ENCODE measurements at regions not wholly inside any gene's neighbourhood (a gene's known extent, or its start where the extent isn't known, plus 50 kb on each side); places are given as distances from the start of the nearest gene placed in this dataset.

DNA sequence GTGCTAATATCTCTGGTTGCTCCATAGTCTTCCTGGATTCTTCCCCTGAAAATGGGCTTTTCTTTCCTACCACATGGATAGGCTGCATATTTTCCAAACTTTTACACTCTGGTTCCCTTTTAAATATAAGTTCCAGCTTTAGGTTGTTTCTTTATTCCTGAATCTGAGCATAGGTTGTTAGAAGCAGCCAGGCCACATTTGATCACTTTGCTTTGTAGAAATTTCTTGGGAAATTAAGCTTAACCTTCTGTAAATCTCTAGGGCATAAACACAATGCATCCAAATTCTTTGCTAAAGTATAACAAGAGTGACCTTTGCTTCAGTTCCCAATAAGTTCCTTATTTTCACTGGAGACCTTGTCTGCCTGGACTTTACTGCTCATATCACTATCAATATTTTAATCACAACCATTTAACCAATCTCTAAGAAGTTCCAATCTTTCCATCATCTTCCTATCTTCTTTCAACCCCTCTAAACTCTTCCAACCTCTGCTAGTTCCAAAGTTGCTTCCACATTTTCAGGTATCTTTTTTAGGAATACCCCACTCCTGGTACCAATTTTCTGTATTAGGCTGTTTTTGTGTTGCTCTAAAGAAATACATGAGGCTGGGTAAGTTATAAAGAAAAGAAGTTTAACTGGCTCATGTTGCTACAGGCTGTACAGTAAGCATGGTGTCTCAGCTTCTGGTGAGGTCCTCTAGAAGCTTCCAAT is 389.6 kb upstream of the HS6ST1 start:
- no peaks in the 10 kb centered on the region for H3K4me1 ChIP-seq (ENCODE audit: control insufficient read depth, insufficient read depth, low read length, poor library complexity, severe bottlenecking)
- no peak overlapping the region for H3K27ac ChIP-seq (ENCODE audit: insufficient read depth, low read length, poor library complexity, severe bottlenecking)
- peaks cover 0 to 37% (median 9%) of the 10 kb centered on the region in 7 donors for H3K9me3 Mint-ChIP-seq
- no peak overlapping the region for H3K4me3 Mint-ChIP-seq
- DNase-seq = no peak
- no peak for ATAC-seq (ENCODE audit: low read depth in 2 of 2)
- no peaks in the 10 kb centered on the region for H3K36me3 Mint-ChIP-seq
- H3K27ac Mint-ChIP-seq = no peak overlapping the region
- H3K36me3 ChIP-seq (ENCODE audit: control insufficient read depth, insufficient read depth, low read length) = no peaks in the 10 kb centered on the region
- no peaks in the 10 kb centered on the region for H3K4me1 Mint-ChIP-seq
- H3K27me3 Mint-ChIP-seq = no peaks in the 10 kb centered on the region
- peaks cover 4 to 18% of the 10 kb centered on the region in 2 experiments for H3K9me3 ChIP-seq (ENCODE audit: control insufficient read depth in 2 of 2, low read length in 2 of 2)
- no peak overlapping the region for H3K4me3 ChIP-seq (ENCODE audit: low read depth, low read length)
- H3K27me3 ChIP-seq (ENCODE audit: control insufficient read depth, insufficient read depth, low read length) = no peaks in the 10 kb centered on the region

DNA sequence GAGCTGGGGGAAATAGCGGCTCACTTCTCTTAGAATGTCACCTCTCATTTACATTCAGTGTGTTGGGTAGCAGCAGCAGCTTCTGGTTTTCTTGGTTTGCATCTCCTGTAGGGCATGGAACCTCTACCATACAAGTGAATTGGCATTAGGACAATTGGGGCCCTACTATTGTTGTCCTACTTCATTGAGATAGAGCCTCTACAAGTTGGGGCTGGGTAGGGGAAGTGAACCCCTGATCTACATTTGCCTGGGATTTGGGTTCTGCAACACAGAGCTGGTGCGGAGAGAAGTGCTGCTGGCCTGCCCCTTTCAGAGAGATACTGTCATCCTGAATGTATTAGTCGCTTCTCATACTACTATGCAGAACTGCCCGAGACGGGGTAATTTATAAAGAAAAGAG is 391.6 kb upstream of the HS6ST1 start:
- peaks cover 4 to 18% of the 10 kb centered on the region in 2 experiments for H3K9me3 ChIP-seq (ENCODE audit: control insufficient read depth in 2 of 2, low read length in 2 of 2)
- H3K4me1 Mint-ChIP-seq = no peaks in the 10 kb centered on the region
- no peaks in the 10 kb centered on the region for H3K27me3 ChIP-seq (ENCODE audit: control insufficient read depth, insufficient read depth, low read length)
- H3K36me3 Mint-ChIP-seq = no peaks in the 10 kb centered on the region
- H3K27ac ChIP-seq (ENCODE audit: insufficient read depth, low read length, poor library complexity, severe bottlenecking) = no peak overlapping the region
- no peak for ATAC-seq (ENCODE audit: low read depth in 2 of 2)
- H3K27me3 Mint-ChIP-seq = no peaks in the 10 kb centered on the region
- H3K4me1 ChIP-seq (ENCODE audit: control insufficient read depth, insufficient read depth, low read length, poor library complexity, severe bottlenecking) = no peaks in the 10 kb centered on the region
- no peak overlapping the region for H3K4me3 ChIP-seq (ENCODE audit: low read depth, low read length)
- H3K4me3 Mint-ChIP-seq = no peak overlapping the region
- H3K27ac Mint-ChIP-seq = no peak overlapping the region
- DNase-seq = no peak
- no peaks in the 10 kb centered on the region for H3K36me3 ChIP-seq (ENCODE audit: control insufficient read depth, insufficient read depth, low read length)
- H3K9me3 Mint-ChIP-seq = peaks cover 0 to 29% (median 8%) of the 10 kb centered on the region in 7 donors

DNA sequence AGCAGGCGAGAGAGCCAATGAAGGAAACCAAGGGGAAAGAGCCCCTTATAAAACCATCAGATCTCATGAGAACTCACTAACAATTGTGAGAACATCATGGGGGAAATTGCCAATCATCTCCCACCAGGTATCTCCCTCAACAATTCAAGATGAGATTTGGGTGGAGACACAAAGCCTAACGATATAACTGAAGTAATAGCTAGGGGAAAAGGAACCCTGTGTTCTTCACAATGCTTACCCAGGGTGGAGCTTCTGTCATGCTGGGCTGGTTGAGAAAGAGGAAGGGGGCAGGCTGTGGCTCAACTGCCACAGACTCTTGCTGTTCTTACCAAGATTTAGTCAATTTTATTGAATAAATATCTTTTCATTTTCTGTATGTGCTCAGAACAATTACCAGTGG is 392.1 kb upstream of the HS6ST1 start:
- no peak overlapping the region for H3K4me3 ChIP-seq (ENCODE audit: low read depth, low read length)
- Mint-ChIP-seq H3K9me3 (peaks cover 0 to 29% (median 8%) of the 10 kb centered on the region in 7 donors), H3K4me1 (no peaks in the 10 kb centered on the region), H3K27me3 (no peaks in the 10 kb centered on the region), H3K36me3 (no peaks in the 10 kb centered on the region), H3K27ac (no peak overlapping the region), H3K4me3 (no peak overlapping the region)
- H3K27me3 ChIP-seq (ENCODE audit: control insufficient read depth, insufficient read depth, low read length) = no peaks in the 10 kb centered on the region
- no peak overlapping the region for H3K27ac ChIP-seq (ENCODE audit: insufficient read depth, low read length, poor library complexity, severe bottlenecking)
- H3K9me3 ChIP-seq (ENCODE audit: control insufficient read depth in 2 of 2, low read length in 2 of 2) = peaks cover 4 to 18% of the 10 kb centered on the region in 2 experiments
- H3K4me1 ChIP-seq (ENCODE audit: control insufficient read depth, insufficient read depth, low read length, poor library complexity, severe bottlenecking) = no peaks in the 10 kb centered on the region
- DNase-seq (no peak), ATAC-seq (ENCODE audit: low read depth in 2 of 2) (no peak)
- H3K36me3 ChIP-seq (ENCODE audit: control insufficient read depth, insufficient read depth, low read length) = no peaks in the 10 kb centered on the region

- Mint-ChIP-seq H3K4me3 (no peak overlapping the region), H3K9me3 (peaks cover 0 to 12% (median 6%) of the 10 kb centered on the region in 7 donors), H3K27me3 (no peaks in the 10 kb centered on the region), H3K36me3 (no peaks in the 10 kb centered on the region), H3K4me1 (no peaks in the 10 kb centered on the region), H3K27ac (no peak overlapping the region)
- H3K4me3 ChIP-seq (ENCODE audit: low read depth, low read length) = no peak overlapping the region
- H3K4me1 ChIP-seq (ENCODE audit: control insufficient read depth, insufficient read depth, low read length, poor library complexity, severe bottlenecking) = no peaks in the 10 kb centered on the region
- DNase-seq (no peak), ATAC-seq (ENCODE audit: low read depth in 2 of 2) (no peak)
- H3K27ac ChIP-seq (ENCODE audit: insufficient read depth, low read length, poor library complexity, severe bottlenecking) = no peak overlapping the region
- H3K36me3 ChIP-seq (ENCODE audit: control insufficient read depth, insufficient read depth, low read length) = no peaks in the 10 kb centered on the region
- H3K9me3 ChIP-seq (ENCODE audit: control insufficient read depth in 2 of 2, low read length in 2 of 2) = no peaks in the 10 kb centered on the region
- H3K27me3 ChIP-seq (ENCODE audit: control insufficient read depth, insufficient read depth, low read length) = no peaks in the 10 kb centered on the region
Measured at GRCh38 chr2:128714285-128714684, 395.6 kb upstream of the HS6ST1 start.

- DNase-seq (no peak), ATAC-seq (ENCODE audit: low read depth in 2 of 2) (no peak)
- no peaks in the 10 kb centered on the region for H3K4me1 Mint-ChIP-seq
- Histone ChIP-seq H3K36me3 (ENCODE audit: control insufficient read depth, insufficient read depth, low read length) (no peaks in the 10 kb centered on the region), H3K27ac (ENCODE audit: insufficient read depth, low read length, poor library complexity, severe bottlenecking) (no peak overlapping the region), H3K9me3 (ENCODE audit: control insufficient read depth in 2 of 2, low read length in 2 of 2) (no peaks in the 10 kb centered on the region), H3K27me3 (ENCODE audit: control insufficient read depth, insufficient read depth, low read length) (no peaks in the 10 kb centered on the region), H3K4me1 (ENCODE audit: control insufficient read depth, insufficient read depth, low read length, poor library complexity, severe bottlenecking) (no peaks in the 10 kb centered on the region), H3K4me3 (ENCODE audit: low read depth, low read length) (no peak overlapping the region)
- H3K36me3 Mint-ChIP-seq = no peaks in the 10 kb centered on the region
- H3K4me3 Mint-ChIP-seq = no peak overlapping the region
- no peak overlapping the region for H3K27ac Mint-ChIP-seq
- no peaks in the 10 kb centered on the region for H3K27me3 Mint-ChIP-seq
- H3K9me3 Mint-ChIP-seq = peaks cover 0 to 7% (median 3%) of the 10 kb centered on the region in 7 donors
Measured at GRCh38 chr2:128714851-128715312, 396.2 kb upstream of the HS6ST1 start.

DNA sequence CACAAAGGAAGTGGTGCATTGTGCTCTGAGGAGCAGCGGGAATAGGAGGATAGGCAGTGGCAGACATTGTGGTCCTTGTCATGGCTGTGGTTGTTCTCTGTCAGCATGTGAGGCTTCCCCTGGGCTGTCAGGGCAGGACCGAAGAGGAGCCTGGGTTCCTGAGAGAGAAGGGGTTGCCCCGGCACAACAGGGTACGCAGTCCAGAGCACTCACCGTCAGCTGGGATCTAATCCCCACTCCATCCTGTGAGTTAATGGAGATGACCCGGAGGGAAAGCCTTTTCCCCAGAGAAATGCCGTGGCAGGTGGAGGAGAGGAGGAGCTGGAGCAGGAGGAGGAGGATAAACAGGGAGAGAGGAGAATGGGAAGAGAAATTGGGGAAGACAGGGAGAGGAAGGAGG is 396.7 kb upstream of the HS6ST1 start:
- no peak overlapping the region for H3K27ac Mint-ChIP-seq
- H3K9me3 ChIP-seq (ENCODE audit: control insufficient read depth in 2 of 2, low read length in 2 of 2) = no peaks in the 10 kb centered on the region

GRCh38 chr2:128716299-128716721 is 397.6 kb upstream of the HS6ST1 start:
- no peaks in the 10 kb centered on the region for H3K4me1 Mint-ChIP-seq
- H3K27me3 Mint-ChIP-seq = peaks cover 7% of the 10 kb centered on the region
- DNase-seq (no peak), ATAC-seq (ENCODE audit: low read depth in 2 of 2) (no peak)
- no peaks in the 10 kb centered on the region for H3K36me3 Mint-ChIP-seq
- no peak overlapping the region for H3K27ac Mint-ChIP-seq
- H3K27ac ChIP-seq (ENCODE audit: insufficient read depth, low read length, poor library complexity, severe bottlenecking) = no peak overlapping the region
- no peaks in the 10 kb centered on the region for H3K27me3 ChIP-seq (ENCODE audit: control insufficient read depth, insufficient read depth, low read length)
- H3K4me1 ChIP-seq (ENCODE audit: control insufficient read depth, insufficient read depth, low read length, poor library complexity, severe bottlenecking) = no peaks in the 10 kb centered on the region
- no peak overlapping the region for H3K4me3 Mint-ChIP-seq
- no peak overlapping the region for H3K4me3 ChIP-seq (ENCODE audit: low read depth, low read length)
- H3K36me3 ChIP-seq (ENCODE audit: control insufficient read depth, insufficient read depth, low read length) = no peaks in the 10 kb centered on the region
- peaks cover 0 to 4% (median 0%) of the 10 kb centered on the region in 7 donors for H3K9me3 Mint-ChIP-seq
- H3K9me3 ChIP-seq (ENCODE audit: control insufficient read depth in 2 of 2, low read length in 2 of 2) = no peaks in the 10 kb centered on the region

More for the DNA sequence above, 396.7 kb upstream of the HS6ST1 start:
- ATAC-seq (ENCODE audit: low read depth in 2 of 2) = no peak
- Mint-ChIP-seq H3K27me3 (peaks cover 4% of the 10 kb centered on the region), H3K36me3 (no peaks in the 10 kb centered on the region), H3K4me3 (no peak overlapping the region), H3K4me1 (no peaks in the 10 kb centered on the region), H3K9me3 (peaks cover 0 to 4% (median 0%) of the 10 kb centered on the region in 7 donors)
- no peak overlapping the region for H3K4me3 ChIP-seq (ENCODE audit: low read depth, low read length)
- H3K27ac ChIP-seq (ENCODE audit: insufficient read depth, low read length, poor library complexity, severe bottlenecking) = no peak overlapping the region
- H3K4me1 ChIP-seq (ENCODE audit: control insufficient read depth, insufficient read depth, low read length, poor library complexity, severe bottlenecking) = no peaks in the 10 kb centered on the region
- H3K27me3 ChIP-seq (ENCODE audit: control insufficient read depth, insufficient read depth, low read length) = no peaks in the 10 kb centered on the region
- no peaks in the 10 kb centered on the region for H3K36me3 ChIP-seq (ENCODE audit: control insufficient read depth, insufficient read depth, low read length)
- no peak for DNase-seq

Data from CD4-positive, CD25-positive, alpha-beta regulatory T cell (primary cell).